ENCODE measurements at regions not wholly inside any gene's neighbourhood (a gene's known extent, or its start where the extent isn't known, plus 50 kb on each side); places are given as distances from the start of the nearest gene placed in this dataset.

- TF ChIP-seq EZH2 (IDR thresholded peaks at IDR 0.05; ENCODE audit: low read length, unreplicated experiment): no peak
- no peak for TF ChIP-seq CTCF (conservative IDR thresholded peaks at IDR 0.05; ENCODE audit: low read depth, low read length)
Measured at GRCh38 chr6:147689398-147689797, 180.9 kb downstream of the SAMD5 start.

Measured in PC-3 (cell line).